ENCODE measurements at regions not wholly inside any gene's neighbourhood (a gene's known extent, or its start where the extent isn't known, plus 50 kb on each side); places are given as distances from the start of the nearest gene placed in this dataset.

DNA sequence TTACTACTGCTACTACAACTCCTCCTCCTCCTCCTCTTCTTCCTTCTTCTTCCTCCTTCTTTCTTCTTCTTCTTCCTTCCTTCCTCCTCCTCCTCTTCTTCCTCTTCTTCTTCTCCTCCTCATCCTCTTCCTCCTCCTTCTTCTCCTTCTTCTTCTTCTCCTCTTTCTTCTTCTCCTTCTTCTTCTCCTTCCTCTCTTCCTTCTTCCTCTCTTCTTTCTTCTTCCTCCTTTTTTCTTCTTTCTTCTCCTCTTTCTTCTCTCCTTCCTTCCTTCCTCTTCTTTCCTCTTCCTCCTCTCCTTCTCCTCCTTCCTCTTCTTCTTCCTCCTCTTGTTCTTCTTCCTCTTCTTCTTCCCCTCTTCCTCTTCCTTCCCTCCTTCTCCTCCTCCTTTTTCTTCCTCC, 94.7 kb upstream of the MYO16 start:
- no peak for DNase-seq

DNA sequence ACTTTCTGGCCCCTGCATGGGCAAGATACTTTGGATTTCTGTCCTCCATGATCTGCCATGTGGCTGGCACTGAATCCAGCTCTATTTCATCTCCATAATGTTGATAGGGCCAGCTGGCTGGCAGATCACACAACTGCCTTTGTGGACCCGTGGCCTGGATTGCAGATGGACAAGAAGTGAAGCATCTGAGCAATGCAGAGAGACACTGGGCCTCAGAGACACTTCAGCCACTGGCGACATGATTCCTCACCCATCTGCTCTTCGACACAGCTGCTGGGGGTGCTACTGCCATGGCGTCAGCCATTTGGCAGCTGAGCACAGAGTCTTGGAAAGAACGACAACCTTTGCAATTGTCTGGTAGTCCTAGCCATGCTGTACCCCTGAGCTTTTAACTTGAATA, 79.5 kb upstream of the MYO16 start:
- DNase-seq: peak in 1 of 2 experiments; percentile 4

GRCh38 chr13:108551674-108552073, 77.7 kb upstream of the MYO16 start:
- no peak for DNase-seq

- no peak for DNase-seq
Measured at GRCh38 chr13:108558489-108558888, 70.9 kb upstream of the MYO16 start.

- peak in 1 of 2 experiments; percentile 3 for DNase-seq
Measured at GRCh38 chr13:108560093-108560492, 69.3 kb upstream of the MYO16 start.

GRCh38 chr13:108561149-108561548, 68.3 kb upstream of the MYO16 start:
- DNase-seq: no peak

DNA sequence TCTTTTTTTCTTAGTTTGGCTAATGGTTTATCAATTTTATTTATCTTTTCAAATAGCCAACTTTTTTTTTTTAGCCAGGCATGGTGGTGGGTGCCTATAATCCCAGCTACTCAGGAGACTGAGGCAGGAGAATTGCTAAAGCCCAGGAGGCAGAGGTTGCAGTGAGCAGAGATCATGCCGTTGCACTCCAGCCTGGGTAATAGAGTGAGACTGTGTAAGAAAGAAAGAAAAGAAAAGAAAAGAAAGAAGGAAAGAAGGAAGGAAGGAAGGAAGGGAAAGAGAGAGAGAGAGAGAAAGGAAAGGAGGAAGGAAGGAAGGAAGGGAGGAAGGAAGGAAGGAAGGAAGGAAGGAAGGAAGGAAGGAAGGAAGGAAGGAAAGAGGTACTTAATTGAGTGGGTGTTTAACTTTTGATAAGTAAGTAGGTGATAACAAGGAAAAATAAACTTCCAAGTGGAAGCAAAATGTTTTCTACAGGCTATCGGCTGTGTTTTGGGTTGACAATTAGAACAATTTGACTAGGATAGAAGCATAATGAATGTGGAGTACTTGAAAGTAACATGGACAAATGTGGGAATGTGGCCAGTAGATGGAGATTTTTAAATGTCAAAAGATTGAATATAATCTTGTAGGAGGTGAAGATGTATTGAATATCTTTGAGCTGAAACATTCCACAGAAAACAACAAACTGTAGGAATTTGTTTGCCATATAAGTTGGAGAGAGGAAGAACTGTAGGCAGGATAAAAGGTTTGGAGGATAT, 62.8 kb upstream of the MYO16 start:
- DNase-seq: no peak

GRCh38 chr13:108572782-108573211, 56.6 kb upstream of the MYO16 start:
- DNase-seq: no peak

GRCh38 chr13:108573455-108573854, 56.0 kb upstream of the MYO16 start:
- no peak for DNase-seq

GRCh38 chr13:108574856-108575255, 54.6 kb upstream of the MYO16 start:
- DNase-seq: no peak

DNA sequence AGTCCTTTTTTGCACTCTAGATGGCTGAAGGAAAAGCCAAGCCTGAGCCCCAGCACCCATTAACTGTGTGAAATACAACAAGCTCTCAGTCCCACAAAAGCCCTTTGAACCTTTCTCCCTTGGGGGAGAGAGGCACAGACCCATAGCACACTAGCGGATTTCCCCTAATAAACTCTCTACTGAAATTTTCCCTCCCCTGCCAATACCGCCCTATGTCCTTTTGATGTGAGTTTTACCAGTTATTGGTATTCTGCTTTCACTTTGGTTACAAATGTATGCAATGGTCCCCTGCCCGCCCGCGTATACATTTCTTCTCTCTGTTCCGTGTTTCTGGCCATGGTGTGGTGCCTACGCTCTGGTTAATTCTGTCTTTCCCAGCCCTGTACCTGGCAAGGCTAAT, 54.0 kb upstream of the MYO16 start:
- no peak for DNase-seq

Measured in SHP77 (cell line).